GM12878 (cell line): ENCODE measurements at regions not wholly inside any gene's neighbourhood (a gene's known extent, or its start where the extent isn't known, plus 50 kb on each side); places are given as distances from the start of the nearest gene placed in this dataset.

Experiments
- BCLAF1 ChIP-seq: fragments of 450-650 bp; IDR thresholded peaks from 2 replicates; pipeline ENCODE4 v1.6.1; 2017; ENCODE audit warnings: antibody characterized with exemption, mild to moderate bottlenecking, moderate library complexity
- CBX3 ChIP-seq: fragments of 200-600 bp; sonication (generic); IDR thresholded peaks from 2 replicates; pipeline ENCODE4 v1.6.1; 2016; ENCODE audit warnings: low read depth, borderline replicate concordance
- CREB1 ChIP-seq: IDR thresholded peaks from 2 replicates; pipeline ENCODE4 v1.6.1; 2012; ENCODE audit warnings: low read depth, mild to moderate bottlenecking, inconsistent platforms
- HCFC1 ChIP-seq: fragments of 150-350 bp; IDR thresholded peaks from 2 replicates; pipeline ENCODE4 v1.6.1; 2014; ENCODE audit warnings: low read length
- RFX5 ChIP-seq: IDR thresholded peaks from 2 replicates; pipeline ENCODE4 v1.6.1; 2011; ENCODE audit warnings: low read depth, low read length, improper control_type of control experiment
- SUZ12 ChIP-seq: fragments of 200-600 bp; sonication (generic); IDR thresholded peaks from one replicate; pipeline ENCODE4 v1.6.1; 2018; ENCODE audit warnings: antibody characterized with exemption, mild to moderate bottlenecking; ENCODE audit not compliant: unreplicated experiment
- ZBTB11 ChIP-seq: fragments of 450-650 bp; formaldehyde crosslinking; IDR thresholded peaks from 2 replicates; pipeline ENCODE4 v1.5.0; 2022; ENCODE audit warnings: mild to moderate bottlenecking, missing genetic modification characterization
- ZNF207 ChIP-seq: fragments of 450-650 bp; IDR thresholded peaks from 2 replicates; pipeline ENCODE4 v1.6.1; 2014; ENCODE audit warnings: antibody characterized with exemption, mild to moderate bottlenecking, borderline replicate concordance
- TF ChIP-seq, protein P1 (sequence below), 3 experiments: IDR thresholded peaks in 2 of 3; conservative IDR thresholded peaks in 1 of 3; 2 replicates each; pipeline ENCODE4 v1.5.1; 2011; ENCODE audit warnings: low read depth in 3 of 3, low read length in 3 of 3, mild to moderate bottlenecking in 3 of 3, control low read depth in 2 of 3, moderate library complexity in 2 of 3, inconsistent platforms in 1 of 3, mixed read lengths in 1 of 3; ENCODE audit not compliant: control insufficient read depth in 2 of 3, insufficient read depth in 1 of 3; ENCODE audit errors: extremely low read depth in 1 of 3
- TF ChIP-seq, protein P2 (sequence below): IDR thresholded peaks from 2 replicates; pipeline ENCODE4 v1.6.1; 2012; ENCODE audit warnings: low read length, inconsistent platforms

- TF ChIP-seq ZBTB11 (no peak), BCLAF1 (no peak), RFX5 (no peak), ZNF207 (no peak), SUZ12 (no peak), HCFC1 (no peak), CREB1 (no peak), CBX3 (no peak)
- TF ChIP-seq, protein P1, sequence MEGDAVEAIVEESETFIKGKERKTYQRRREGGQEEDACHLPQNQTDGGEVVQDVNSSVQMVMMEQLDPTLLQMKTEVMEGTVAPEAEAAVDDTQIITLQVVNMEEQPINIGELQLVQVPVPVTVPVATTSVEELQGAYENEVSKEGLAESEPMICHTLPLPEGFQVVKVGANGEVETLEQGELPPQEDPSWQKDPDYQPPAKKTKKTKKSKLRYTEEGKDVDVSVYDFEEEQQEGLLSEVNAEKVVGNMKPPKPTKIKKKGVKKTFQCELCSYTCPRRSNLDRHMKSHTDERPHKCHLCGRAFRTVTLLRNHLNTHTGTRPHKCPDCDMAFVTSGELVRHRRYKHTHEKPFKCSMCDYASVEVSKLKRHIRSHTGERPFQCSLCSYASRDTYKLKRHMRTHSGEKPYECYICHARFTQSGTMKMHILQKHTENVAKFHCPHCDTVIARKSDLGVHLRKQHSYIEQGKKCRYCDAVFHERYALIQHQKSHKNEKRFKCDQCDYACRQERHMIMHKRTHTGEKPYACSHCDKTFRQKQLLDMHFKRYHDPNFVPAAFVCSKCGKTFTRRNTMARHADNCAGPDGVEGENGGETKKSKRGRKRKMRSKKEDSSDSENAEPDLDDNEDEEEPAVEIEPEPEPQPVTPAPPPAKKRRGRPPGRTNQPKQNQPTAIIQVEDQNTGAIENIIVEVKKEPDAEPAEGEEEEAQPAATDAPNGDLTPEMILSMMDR (IDR thresholded peaks at IDR 0.05 in 2 of 3, conservative IDR thresholded peaks at IDR 0.05 in 1 of 3; ENCODE audit: control insufficient read depth in 2 of 3, extremely low read depth in 1 of 3, insufficient read depth in 1 of 3, low read depth in 3 of 3, low read length in 3 of 3) = no peak
- TF ChIP-seq, protein P2, sequence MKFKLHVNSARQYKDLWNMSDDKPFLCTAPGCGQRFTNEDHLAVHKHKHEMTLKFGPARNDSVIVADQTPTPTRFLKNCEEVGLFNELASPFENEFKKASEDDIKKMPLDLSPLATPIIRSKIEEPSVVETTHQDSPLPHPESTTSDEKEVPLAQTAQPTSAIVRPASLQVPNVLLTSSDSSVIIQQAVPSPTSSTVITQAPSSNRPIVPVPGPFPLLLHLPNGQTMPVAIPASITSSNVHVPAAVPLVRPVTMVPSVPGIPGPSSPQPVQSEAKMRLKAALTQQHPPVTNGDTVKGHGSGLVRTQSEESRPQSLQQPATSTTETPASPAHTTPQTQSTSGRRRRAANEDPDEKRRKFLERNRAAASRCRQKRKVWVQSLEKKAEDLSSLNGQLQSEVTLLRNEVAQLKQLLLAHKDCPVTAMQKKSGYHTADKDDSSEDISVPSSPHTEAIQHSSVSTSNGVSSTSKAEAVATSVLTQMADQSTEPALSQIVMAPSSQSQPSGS = no peak
These were observed 320.4 kb upstream of the DDHD1 start for GRCh38 chr14:53473480-53473879.
